Stomach (tissue), 8 donors: ENCODE measurements at regions not wholly inside any gene's neighbourhood (a gene's known extent, or its start where the extent isn't known, plus 50 kb on each side); places are given as distances from the start of the nearest gene placed in this dataset.
A peak's percentile ranks its signal among the peaks of the same experiment; 100 is the strongest.
"Not testable (repeated sequence)": the region's sequence is repeated elsewhere in the genome, so short reads cannot be mapped to it uniquely, and the experiment has no call there.

Experiments used
- DNase-seq, 2 donors: peaks; one replicate each; pipeline versions ENCODE4 v3.0.0 to v3.0.0-alpha.2; 2013 to 2019
- H3K27ac ChIP-seq, 5 donors: fragments of 200-600 bp in 4 of 5; sonication (generic) in 4 of 5; one replicate each; pipeline ENCODE4 v1.5.1; 2013 to 2019; ENCODE audit warnings: mild to moderate bottlenecking in 1 of 5, moderate library complexity in 1 of 5
- H3K27me3 ChIP-seq, 3 donors: fragments of 200-600 bp; sonication (generic); one replicate each; pipeline ENCODE4 v1.5.1; 2017 to 2019; ENCODE audit warnings: mixed run types in 1 of 3
- H3K36me3 ChIP-seq, 4 donors: fragments of 200-600 bp; sonication (generic); 1 replicate in 3 of 4; 2 replicates in 1 of 4; pipeline ENCODE4 v1.5.1; 2016 to 2019
- H3K4me1 ChIP-seq, 4 donors: fragments of 200-600 bp; sonication (generic); one replicate each; pipeline ENCODE4 v1.5.1; 2016 to 2019
- H3K4me3 ChIP-seq, 4 donors: fragments of 200-600 bp; sonication (generic) in 3 of 4; one replicate each; pipeline ENCODE4 v1.5.1; 2016 to 2019; ENCODE audit warnings: mild to moderate bottlenecking in 1 of 4
- H3K9me3 ChIP-seq, 4 donors: fragments of 200-600 bp; sonication (generic); one replicate each; pipeline ENCODE4 v1.5.1; 2016 to 2019
- EP300 ChIP-seq: sonication (generic); formaldehyde crosslinking; IDR thresholded peaks from one replicate; pipeline ENCODE4 v1.6.1; 2017; ENCODE audit warnings: antibody characterized with exemption
- POLR2A ChIP-seq, 4 donors: fragments of 450-650 bp; IDR thresholded peaks; one replicate each; pipeline ENCODE4 v1.6.1; 2016; ENCODE audit warnings: antibody characterized with exemption in 4 of 4, control low read depth in 2 of 4, mild to moderate bottlenecking in 1 of 4, moderate library complexity in 1 of 4
- POLR2AphosphoS5 ChIP-seq, 3 donors: sonication (generic); formaldehyde crosslinking; IDR thresholded peaks; one replicate each; pipeline ENCODE4 v1.6.1; 2016; ENCODE audit warnings: antibody characterized with exemption in 3 of 3
- WGBS, 5 donors: extraction: QIAGEN DNeasy Blood & Tissue Kit in 3 of 5; methylation state at CpG; one replicate each; pipeline versions ENCODE4 v1.1.5 to v1.1.7; 2013 to 2018; 5-methylcytosine and 5-hydroxymethylcytosine counted together
- intact Hi-C: fragments of 100-400 bp; cut with DNase I; formaldehyde crosslinking; loops from one replicate; pipeline ENCODE4 v1.15.1; 2023; ENCODE audit warnings: low total_unique reads
- TF ChIP-seq, protein P1 (sequence below), 7 experiments: fragments of 450-650 bp in 4 of 7; fragments of 200-600 bp in 3 of 7; sonication (generic) in 3 of 7; IDR thresholded peaks; one replicate each; pipeline ENCODE4 v1.5.1; 2016 to 2019; ENCODE audit warnings: antibody characterized with exemption in 7 of 7, control low read depth in 2 of 7, mild to moderate bottlenecking in 1 of 7
- donor health status: healthy with polysubstance abuse.
- donor health status: Bipolar disorder and iron deficiency.
- donor health status: healthy.

GRCh38 chr3:156038869-156039268 is 81.5 kb upstream of the KCNAB1 start:
- DNase-seq: no peak
- 88 to 96% (median 93%) methylated on average over 1 of the region's 1 CpG for WGBS, 5 donors
- no peaks in the 10 kb centered on the region for H3K9me3 ChIP-seq
- no peaks in the 10 kb centered on the region for H3K27me3 ChIP-seq
- H3K4me1 ChIP-seq: no peaks in the 10 kb centered on the region
- intact Hi-C loops: no loop called here
- no peak overlapping the region for H3K4me3 ChIP-seq
- no peaks in the 10 kb centered on the region for H3K36me3 ChIP-seq
- no peak overlapping the region for H3K27ac ChIP-seq
- no peak for TF ChIP-seq EP300
- TF ChIP-seq POLR2A (IDR thresholded peaks at IDR 0.05): no peak
- no peak for TF ChIP-seq POLR2AphosphoS5 (IDR thresholded peaks at IDR 0.05)
- TF ChIP-seq, protein P1, sequence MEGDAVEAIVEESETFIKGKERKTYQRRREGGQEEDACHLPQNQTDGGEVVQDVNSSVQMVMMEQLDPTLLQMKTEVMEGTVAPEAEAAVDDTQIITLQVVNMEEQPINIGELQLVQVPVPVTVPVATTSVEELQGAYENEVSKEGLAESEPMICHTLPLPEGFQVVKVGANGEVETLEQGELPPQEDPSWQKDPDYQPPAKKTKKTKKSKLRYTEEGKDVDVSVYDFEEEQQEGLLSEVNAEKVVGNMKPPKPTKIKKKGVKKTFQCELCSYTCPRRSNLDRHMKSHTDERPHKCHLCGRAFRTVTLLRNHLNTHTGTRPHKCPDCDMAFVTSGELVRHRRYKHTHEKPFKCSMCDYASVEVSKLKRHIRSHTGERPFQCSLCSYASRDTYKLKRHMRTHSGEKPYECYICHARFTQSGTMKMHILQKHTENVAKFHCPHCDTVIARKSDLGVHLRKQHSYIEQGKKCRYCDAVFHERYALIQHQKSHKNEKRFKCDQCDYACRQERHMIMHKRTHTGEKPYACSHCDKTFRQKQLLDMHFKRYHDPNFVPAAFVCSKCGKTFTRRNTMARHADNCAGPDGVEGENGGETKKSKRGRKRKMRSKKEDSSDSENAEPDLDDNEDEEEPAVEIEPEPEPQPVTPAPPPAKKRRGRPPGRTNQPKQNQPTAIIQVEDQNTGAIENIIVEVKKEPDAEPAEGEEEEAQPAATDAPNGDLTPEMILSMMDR (IDR thresholded peaks at IDR 0.05): no peak

- Histone ChIP-seq H3K36me3 (no peaks in the 10 kb centered on the region), H3K27ac (no peak overlapping the region), H3K9me3 (no peaks in the 10 kb centered on the region), H3K27me3 (no peaks in the 10 kb centered on the region), H3K4me1 (no peaks in the 10 kb centered on the region), H3K4me3 (no peak overlapping the region)
- WGBS, 5 donors: 67 to 79% (median 74%) methylated on average over 1 of the region's 1 CpG
- TF ChIP-seq POLR2A (IDR thresholded peaks at IDR 0.05) (no peak), EP300 (no peak), POLR2AphosphoS5 (IDR thresholded peaks at IDR 0.05) (no peak)
- TF ChIP-seq, protein P1 (IDR thresholded peaks at IDR 0.05): no peak
- intact Hi-C loops: no loop called here
- DNase-seq: no peak
Observed at GRCh38 chr3:156040041-156040440, 80.3 kb upstream of the KCNAB1 start.

- WGBS, 5 donors: 92 to 97% (median 96%) methylated on average over 27 to 36 of the region's 36 CpGs
- intact Hi-C loops, H3K4me3 ChIP-seq, H3K4me1 ChIP-seq, H3K27ac ChIP-seq, DNase-seq, H3K9me3 ChIP-seq, H3K36me3 ChIP-seq, H3K27me3 ChIP-seq: not testable (repeated sequence)
Observed at GRCh38 chr3:156041216-156041841, 79.0 kb upstream of the KCNAB1 start.

DNA sequence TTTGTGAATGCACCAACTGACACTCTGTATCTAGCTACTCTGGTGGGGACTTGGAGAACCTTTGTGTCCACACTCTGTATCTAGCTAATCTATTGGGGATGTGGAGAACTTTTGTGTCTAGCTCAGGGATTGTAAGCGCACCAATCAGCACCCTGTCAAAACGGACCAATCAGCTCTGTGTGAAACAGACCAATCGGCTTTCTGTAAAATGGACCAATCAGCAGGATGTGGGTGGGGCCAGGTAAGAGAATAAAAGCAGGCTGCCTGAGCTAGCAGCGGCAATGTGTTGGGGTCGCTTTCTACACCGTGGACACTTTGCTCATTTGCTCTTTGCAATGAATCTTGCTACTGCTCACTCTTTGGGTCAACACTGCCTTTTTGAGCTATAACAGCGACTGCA is 78.5 kb upstream of the KCNAB1 start:
- H3K4me1 ChIP-seq, H3K27ac ChIP-seq, H3K9me3 ChIP-seq, intact Hi-C loops, DNase-seq, H3K4me3 ChIP-seq, H3K36me3 ChIP-seq, H3K27me3 ChIP-seq: not testable (repeated sequence)
- 70 to 89% (median 86%) methylated on average over 6 to 7 of the region's 7 CpGs for WGBS, 5 donors

- 44 to 50% (median 45%) methylated on average over 17 of the region's 17 CpGs for WGBS, 5 donors
- H3K4me3 ChIP-seq, intact Hi-C loops, H3K36me3 ChIP-seq, H3K27me3 ChIP-seq, H3K27ac ChIP-seq, H3K4me1 ChIP-seq, H3K9me3 ChIP-seq: not testable (repeated sequence)
- DNase-seq: peak in 1 of 2 donors; percentile 52
- TF ChIP-seq, protein P1 (IDR thresholded peaks at IDR 0.05): peak in 5 of 7 experiments; percentile 13 to 61 (median 39)
Observed at GRCh38 chr3:156043832-156044633, 76.3 kb upstream of the KCNAB1 start.
